ENCODE measurements at regions not wholly inside any gene's neighbourhood (a gene's known extent, or its start where the extent isn't known, plus 50 kb on each side); places are given as distances from the start of the nearest gene placed in this dataset.

DNA sequence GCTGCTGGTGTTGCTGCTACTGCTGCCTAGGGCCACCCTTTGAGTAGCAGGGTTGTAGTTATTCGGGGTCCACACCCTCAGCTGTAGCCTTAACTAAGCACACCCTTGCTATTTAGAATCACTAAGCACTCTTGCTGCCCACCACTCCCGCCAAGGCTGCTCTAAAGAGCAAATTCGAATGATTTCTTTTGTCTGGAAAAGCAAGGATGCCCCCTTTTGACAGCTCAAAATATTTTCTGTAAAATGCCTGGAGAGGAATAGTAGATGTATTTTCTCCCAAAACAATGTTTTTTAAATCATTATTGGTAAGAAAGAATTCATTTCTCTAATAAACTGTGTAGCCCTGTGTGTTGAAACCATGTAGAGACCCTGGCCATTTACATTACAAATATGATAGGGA is 80.8 kb upstream of the PAPOLG start:
- TF ChIP-seq POLR2A (IDR thresholded peaks at IDR 0.05): no peak
- TF ChIP-seq, protein P1, sequence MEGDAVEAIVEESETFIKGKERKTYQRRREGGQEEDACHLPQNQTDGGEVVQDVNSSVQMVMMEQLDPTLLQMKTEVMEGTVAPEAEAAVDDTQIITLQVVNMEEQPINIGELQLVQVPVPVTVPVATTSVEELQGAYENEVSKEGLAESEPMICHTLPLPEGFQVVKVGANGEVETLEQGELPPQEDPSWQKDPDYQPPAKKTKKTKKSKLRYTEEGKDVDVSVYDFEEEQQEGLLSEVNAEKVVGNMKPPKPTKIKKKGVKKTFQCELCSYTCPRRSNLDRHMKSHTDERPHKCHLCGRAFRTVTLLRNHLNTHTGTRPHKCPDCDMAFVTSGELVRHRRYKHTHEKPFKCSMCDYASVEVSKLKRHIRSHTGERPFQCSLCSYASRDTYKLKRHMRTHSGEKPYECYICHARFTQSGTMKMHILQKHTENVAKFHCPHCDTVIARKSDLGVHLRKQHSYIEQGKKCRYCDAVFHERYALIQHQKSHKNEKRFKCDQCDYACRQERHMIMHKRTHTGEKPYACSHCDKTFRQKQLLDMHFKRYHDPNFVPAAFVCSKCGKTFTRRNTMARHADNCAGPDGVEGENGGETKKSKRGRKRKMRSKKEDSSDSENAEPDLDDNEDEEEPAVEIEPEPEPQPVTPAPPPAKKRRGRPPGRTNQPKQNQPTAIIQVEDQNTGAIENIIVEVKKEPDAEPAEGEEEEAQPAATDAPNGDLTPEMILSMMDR (IDR thresholded peaks at IDR 0.05): no peak
